ENCODE measurements at regions not wholly inside any gene's neighbourhood (a gene's known extent, or its start where the extent isn't known, plus 50 kb on each side); places are given as distances from the start of the nearest gene placed in this dataset.
"Not testable (repeated sequence)": the region's sequence is repeated elsewhere in the genome, so short reads cannot be mapped to it uniquely, and the experiment has no call there.

- no peak for DNase-seq (ENCODE audit: low read depth in 4 of 4, low spot score in 3 of 4)
Observed at GRCh38 chr3:105093371-105094252, 273.1 kb upstream of the ALCAM start.

- no peak for DNase-seq (ENCODE audit: low read depth in 4 of 4, low spot score in 3 of 4)
Observed at GRCh38 chr3:105094588-105094987, 272.1 kb upstream of the ALCAM start.

- DNase-seq (ENCODE audit: low read depth in 4 of 4, low spot score in 3 of 4), result no peak
Observed at GRCh38 chr3:105096071-105096470, 270.6 kb upstream of the ALCAM start.

- DNase-seq (ENCODE audit: low read depth in 4 of 4, low spot score in 3 of 4), result no peak
Observed at GRCh38 chr3:105101603-105102002, 265.1 kb upstream of the ALCAM start.

- no peak for DNase-seq (ENCODE audit: low read depth in 4 of 4, low spot score in 3 of 4)
Observed at GRCh38 chr3:105103139-105103538, 263.6 kb upstream of the ALCAM start.

GRCh38 chr3:105108823-105109222 lies 257.9 kb upstream of the ALCAM start:
- no peak for DNase-seq (ENCODE audit: low read depth in 4 of 4, low spot score in 3 of 4)

GRCh38 chr3:105118905-105119304 lies 247.8 kb upstream of the ALCAM start:
- no peak for DNase-seq (ENCODE audit: low read depth in 4 of 4, low spot score in 3 of 4)

- no peak for DNase-seq (ENCODE audit: low read depth in 4 of 4, low spot score in 3 of 4)
Observed at GRCh38 chr3:105119801-105120340, 246.8 kb upstream of the ALCAM start.

GRCh38 chr3:105130911-105131310 lies 235.8 kb upstream of the ALCAM start:
- DNase-seq (ENCODE audit: low read depth in 4 of 4, low spot score in 3 of 4), result no peak

GRCh38 chr3:105137911-105138310 lies 228.8 kb upstream of the ALCAM start:
- DNase-seq (ENCODE audit: low read depth in 4 of 4, low spot score in 3 of 4), result no peak

GRCh38 chr3:105139881-105140560 lies 226.7 kb upstream of the ALCAM start:
- no peak for DNase-seq (ENCODE audit: low read depth in 4 of 4, low spot score in 3 of 4)

- DNase-seq (ENCODE audit: low read depth in 4 of 4, low spot score in 3 of 4), result no peak
Observed at GRCh38 chr3:105140899-105141367, 225.8 kb upstream of the ALCAM start.

- no peak for DNase-seq (ENCODE audit: low read depth in 4 of 4, low spot score in 3 of 4)
Observed at GRCh38 chr3:105144837-105145236, 221.9 kb upstream of the ALCAM start.

GRCh38 chr3:105145511-105145910 lies 221.2 kb upstream of the ALCAM start:
- no peak for DNase-seq (ENCODE audit: low read depth in 4 of 4, low spot score in 3 of 4)

- DNase-seq (ENCODE audit: low read depth in 4 of 4, low spot score in 3 of 4), result not testable (repeated sequence)
Observed at GRCh38 chr3:105149197-105149596, 217.5 kb upstream of the ALCAM start.

GRCh38 chr3:105152987-105153386 lies 213.7 kb upstream of the ALCAM start:
- DNase-seq (ENCODE audit: low read depth in 4 of 4, low spot score in 3 of 4), result no peak

- DNase-seq (ENCODE audit: low read depth in 4 of 4, low spot score in 3 of 4), result no peak
Observed at GRCh38 chr3:105154692-105155091, 212.0 kb upstream of the ALCAM start.

- DNase-seq (ENCODE audit: low read depth in 4 of 4, low spot score in 3 of 4), result no peak
Observed at GRCh38 chr3:105157067-105157765, 209.5 kb upstream of the ALCAM start.

GRCh38 chr3:105157766-105158085 lies 209.0 kb upstream of the ALCAM start:
- no peak for DNase-seq (ENCODE audit: low read depth in 4 of 4, low spot score in 3 of 4)

- DNase-seq (ENCODE audit: low read depth in 4 of 4, low spot score in 3 of 4), result no peak
Observed at GRCh38 chr3:105158286-105158685, 208.4 kb upstream of the ALCAM start.

GRCh38 chr3:105162448-105162847 lies 204.3 kb upstream of the ALCAM start:
- no peak for DNase-seq (ENCODE audit: low read depth in 4 of 4, low spot score in 3 of 4)

Data from right renal pelvis (tissue), 4 donors.